GM12878 (cell line): ENCODE measurements at regions not wholly inside any gene's neighbourhood (a gene's known extent, or its start where the extent isn't known, plus 50 kb on each side); places are given as distances from the start of the nearest gene placed in this dataset.

Experiments
- ATAC-seq: fragments of 200-7000 bp; cut with Tn5 transposase; 3 replicates; pipeline ENCODE4 v1.9.1; 2020; ENCODE audit warnings: mild to moderate bottlenecking, moderate library complexity
- BruUV-seq: library from RNA; stranded (reverse); fragments of 400-500 nt; replicated peaks from 2 replicates; lab custom pipeline; 2021; lab: Mats Ljungman, UMichigan
- CTCF ChIA-PET: fragments of 300-600 bp; sonication (Branson Sonifier 250); formaldehyde crosslinking; extraction: SDS; loops from one replicate; lab custom pipeline; 2021; ENCODE audit warnings: inconsistent platforms; lab: Yijun Ruan, JAX
- POLR2A ChIA-PET: fragments of 350-600 bp; formaldehyde crosslinking; extraction: SDS; loops from one replicate; lab custom pipeline; 2021; ENCODE audit warnings: inconsistent platforms; lab: Charles Lee
- RAD21 ChIA-PET: fragments of 300-600 bp; sonication (Branson Sonifier 250); formaldehyde crosslinking; loops from one replicate; lab custom pipeline; 2023; ENCODE audit warnings: antibody characterized with exemption; ENCODE audit not compliant: unreplicated experiment; lab: Charles Lee
- SMC1A ChIA-PET: fragments of 300-600 bp; sonication (Branson Sonifier 250); formaldehyde crosslinking; loops from one replicate; lab custom pipeline; 2023; ENCODE audit not compliant: unreplicated experiment, uncharacterized antibody; lab: Charles Lee
- DNase-seq: peaks from one replicate; pipeline ENCODE4 v3.0.0-alpha.2; 2011; ENCODE audit warnings: low read depth, low spot score
- FAIRE-seq: peaks from 3 replicates; lab custom pipeline; 2011; peaks lifted over from hg19 to GRCh38; lab: Jason Lieb, UNC
- H2AFZ ChIP-seq: 2 replicates; pipeline ENCODE4 v1.6.0; 2011; ENCODE audit warnings: low read depth, low read length, control low read depth; ENCODE audit not compliant: control insufficient read depth
- H3K27ac ChIP-seq: 2 replicates; pipeline ENCODE4 v1.5.1; 2011; ENCODE audit warnings: control low read depth; ENCODE audit not compliant: control insufficient read depth, insufficient read depth
- H3K27me3 ChIP-seq, 2 experiments: replicated peaks in 1 of 2; 2 replicates each; pipeline versions ENCODE4 v1.6.0 to v1.6.1; 2011; ENCODE audit warnings: low read length in 1 of 2; ENCODE audit not compliant: control insufficient read depth in 2 of 2, insufficient read depth in 2 of 2
- H3K36me3 ChIP-seq, 2 experiments: 2 replicates each; pipeline ENCODE4 v1.5.1; 2011; ENCODE audit warnings: low read length in 1 of 2; ENCODE audit not compliant: control insufficient read depth in 2 of 2, insufficient read depth in 2 of 2
- H3K4me1 ChIP-seq: 2 replicates; pipeline ENCODE4 v1.6.1; 2011; ENCODE audit warnings: mild to moderate bottlenecking, low read length, moderate library complexity, mixed read lengths; ENCODE audit not compliant: control insufficient read depth, insufficient read depth
- H3K4me2 ChIP-seq: 2 replicates; pipeline ENCODE4 v1.6.0; 2011; ENCODE audit warnings: control low read depth; ENCODE audit not compliant: control insufficient read depth, insufficient read depth
- H3K4me3 ChIP-seq: fragments of 200-600 bp; sonication (generic); 2 replicates; pipeline ENCODE4 v1.5.1; 2016
- H3K79me2 ChIP-seq: 2 replicates; pipeline ENCODE4 v1.6.0; 2011; ENCODE audit warnings: low read length; ENCODE audit not compliant: control insufficient read depth, insufficient read depth
- H3K9ac ChIP-seq: 2 replicates; pipeline ENCODE4 v1.8.0; 2011; ENCODE audit warnings: low read length, control low read depth, mixed read lengths; ENCODE audit not compliant: control insufficient read depth, insufficient read depth
- H3K9me3 ChIP-seq: replicated peaks from 3 replicates; pipeline ENCODE4 v1.5.1; 2011; ENCODE audit warnings: mild to moderate bottlenecking, low read length; ENCODE audit not compliant: control insufficient read depth, insufficient read depth
- H4K20me1 ChIP-seq: 2 replicates; pipeline ENCODE4 v1.6.0; 2011; ENCODE audit not compliant: control insufficient read depth, insufficient read depth
- BACH1 ChIP-seq: fragments of 450-650 bp; IDR thresholded peaks from 2 replicates; pipeline ENCODE4 v1.6.1; 2017; ENCODE audit warnings: mild to moderate bottlenecking, borderline replicate concordance
- CREM ChIP-seq: IDR thresholded peaks from 2 replicates; pipeline ENCODE4 v1.6.1; 2014; ENCODE audit warnings: antibody characterized with exemption, low read depth
- E2F4 ChIP-seq: IDR thresholded peaks from 2 replicates; pipeline ENCODE4 v1.6.1; 2012; ENCODE audit warnings: low read depth, low read length, improper control_type of control experiment
- EED ChIP-seq: sonication (generic); IDR thresholded peaks from 2 replicates; pipeline ENCODE4 v1.6.1; 2016; ENCODE audit warnings: antibody characterized with exemption, low read depth
- EP300 ChIP-seq, 2 experiments: fragments of 150-350 bp in 1 of 2; IDR thresholded peaks; 2 replicates each; pipeline ENCODE4 v1.6.1; 2011 to 2012; ENCODE audit warnings: low read depth in 2 of 2, low read length in 2 of 2, borderline replicate concordance in 1 of 2, improper control_type of control experiment in 1 of 2, inconsistent platforms in 1 of 2; ENCODE audit not compliant: control insufficient read depth in 1 of 2
- EZH2 ChIP-seq: IDR thresholded peaks from 2 replicates; pipeline ENCODE4 v1.6.1; 2012; ENCODE audit warnings: low read depth, mild to moderate bottlenecking, control low read depth, inconsistent platforms, low read length, borderline replicate concordance; ENCODE audit not compliant: control insufficient read depth
- IKZF2 ChIP-seq, 2 experiments: fragments of 450-650 bp; IDR thresholded peaks; 2 replicates each; pipeline ENCODE4 v1.6.1; 2017; ENCODE audit warnings: mild to moderate bottlenecking in 2 of 2, moderate library complexity in 2 of 2
- KDM1A ChIP-seq: fragments of 200-600 bp; sonication (generic); IDR thresholded peaks from 2 replicates; pipeline ENCODE4 v1.6.1; 2016; ENCODE audit warnings: borderline replicate concordance
- NFXL1 ChIP-seq: fragments of 450-650 bp; IDR thresholded peaks from 2 replicates; pipeline ENCODE4 v1.6.1; 2017; ENCODE audit warnings: antibody characterized with exemption, mild to moderate bottlenecking, borderline replicate concordance
- PAX8 ChIP-seq: fragments of 450-650 bp; IDR thresholded peaks from 2 replicates; pipeline ENCODE4 v1.6.1; 2017; ENCODE audit warnings: mild to moderate bottlenecking, moderate library complexity
- SMARCA5 ChIP-seq: fragments of 450-650 bp; IDR thresholded peaks from 2 replicates; pipeline ENCODE4 v1.6.1; 2017; ENCODE audit warnings: mild to moderate bottlenecking
- YBX1 ChIP-seq: fragments of 450-650 bp; IDR thresholded peaks from 2 replicates; pipeline ENCODE4 v1.6.1; 2016; ENCODE audit warnings: antibody characterized with exemption
- ZNF384 ChIP-seq: IDR thresholded peaks from 2 replicates; pipeline ENCODE4 v1.6.1; 2012; ENCODE audit warnings: low read depth, mild to moderate bottlenecking, low read length, improper control_type of control experiment, borderline replicate concordance
- WGBS: methylation state at CpG from one replicate; pipeline ENCODE4 v1.1.6; 2016; ENCODE audit warnings: low lambda C conversion rate; ENCODE audit not compliant: insufficient replicate concordance, insufficient coverage; ENCODE audit errors: missing lambda C conversion rate; 5-methylcytosine and 5-hydroxymethylcytosine counted together
- in situ Hi-C: fragments of 300-500 bp; cut with MboI; formaldehyde crosslinking; loops from 9 replicates; pipeline ENCODE4 v1.14.3; 2018; ENCODE audit warnings: mixed read lengths
- intact Hi-C: fragments of 100-400 bp; cut with micrococcal nuclease; formaldehyde crosslinking; loops from one replicate; pipeline ENCODE4 v1.14.2; 2022; ENCODE audit not compliant: unreplicated experiment

DNA sequence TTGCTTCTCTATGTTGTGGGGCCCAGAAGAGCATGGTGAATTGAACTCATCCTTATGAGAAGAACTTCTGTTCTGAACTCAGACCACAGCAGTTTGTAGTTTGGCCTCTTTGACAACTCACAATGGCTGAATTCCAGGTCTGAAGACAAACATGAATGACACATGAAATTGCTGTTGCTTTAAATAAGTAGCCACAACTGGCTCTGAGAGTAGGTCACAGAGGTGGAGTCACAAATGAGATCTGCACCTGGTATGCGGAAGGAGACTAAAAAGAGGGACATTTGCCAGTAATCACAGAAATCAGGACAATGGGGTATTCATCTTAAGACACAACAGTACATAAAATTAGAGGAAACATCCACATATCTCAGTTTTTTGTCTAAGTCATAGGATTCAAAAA lies 290.3 kb upstream of the MMADHC start:
- no peak overlapping the region for H3K9ac ChIP-seq
- RAD21 ChIA-PET: no interaction called here
- H3K79me2 ChIP-seq: no peaks in the 10 kb centered on the region
- CTCF ChIA-PET: no interaction called here
- FAIRE-seq (no peak), ATAC-seq (no peak), DNase-seq (no peak)
- H3K27ac ChIP-seq: no peak overlapping the region
- H3K4me1 ChIP-seq: no peaks in the 10 kb centered on the region
- H2AFZ ChIP-seq: no peak overlapping the region
- no peaks in the 10 kb centered on the region for H3K9me3 ChIP-seq
- H3K27me3 ChIP-seq: no peaks in the 10 kb centered on the region
- no peak overlapping the region for H3K4me3 ChIP-seq
- intact Hi-C loops: no loop called here
- no TSS peak for BruUV-seq
- no peak for TF ChIP-seq YBX1
- no peak for TF ChIP-seq E2F4
- no peak for TF ChIP-seq CREM
- no peak for TF ChIP-seq NFXL1
- TF ChIP-seq IKZF2 (IDR thresholded peaks at IDR 0.05): no peak
- no peak for TF ChIP-seq KDM1A
- no peak for TF ChIP-seq BACH1
- TF ChIP-seq EED: no peak
- TF ChIP-seq EP300 (IDR thresholded peaks at IDR 0.05; ENCODE audit: borderline replicate concordance in 1 of 2, control insufficient read depth in 1 of 2, low read depth in 2 of 2, low read length in 2 of 2): no peak
- TF ChIP-seq EZH2: no peak
- no peak for TF ChIP-seq ZNF384
- no peak for TF ChIP-seq PAX8
- no peak for TF ChIP-seq SMARCA5
- WGBS: 0% methylated on average over 1 of the region's 1 CpG
- SMC1A ChIA-PET: no interaction called here
- no peaks in the 10 kb centered on the region for H3K36me3 ChIP-seq
- in situ Hi-C loops: no loop called here
- no peaks in the 10 kb centered on the region for H4K20me1 ChIP-seq
- POLR2A ChIA-PET: no interaction called here
- no peak overlapping the region for H3K4me2 ChIP-seq
